KBM-7 (cell line): ENCODE measurements at regions not wholly inside any gene's neighbourhood (a gene's known extent, or its start where the extent isn't known, plus 50 kb on each side); places are given as distances from the start of the nearest gene placed in this dataset.

Experiments used
- DNase-seq: peaks from one replicate; pipeline ENCODE4 v3.0.0-alpha.2; 2015
- in situ Hi-C: fragments of 300-500 bp; cut with MboI; formaldehyde crosslinking; loops from 2 replicates; pipeline ENCODE4 v1.14.3; 2020; ENCODE audit warnings: low sequenced_read_pairs, low pct_unique_long_range_greater_than_20kb, mixed read lengths

DNA sequence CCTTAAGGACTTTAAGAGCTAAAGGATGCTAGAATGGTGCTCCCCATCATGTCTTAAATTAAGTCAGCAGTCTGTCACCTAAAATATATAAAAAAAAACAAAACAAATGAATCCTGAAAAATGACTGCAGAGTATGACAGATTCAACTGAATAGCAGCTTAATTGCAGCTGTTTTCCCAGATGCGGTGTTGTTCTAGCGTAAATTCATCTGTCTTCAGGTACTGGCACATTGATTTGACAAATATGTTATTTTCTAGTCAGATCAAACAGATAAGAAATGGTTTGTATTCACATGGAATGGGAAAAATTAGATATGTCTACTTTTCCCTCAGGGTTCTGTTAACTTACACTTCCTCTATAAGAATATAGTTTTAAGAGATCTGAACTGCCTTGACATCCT lies 211.7 kb downstream of the NAF1 start:
- no peak for DNase-seq
- in situ Hi-C loops = no loop called here

DNA sequence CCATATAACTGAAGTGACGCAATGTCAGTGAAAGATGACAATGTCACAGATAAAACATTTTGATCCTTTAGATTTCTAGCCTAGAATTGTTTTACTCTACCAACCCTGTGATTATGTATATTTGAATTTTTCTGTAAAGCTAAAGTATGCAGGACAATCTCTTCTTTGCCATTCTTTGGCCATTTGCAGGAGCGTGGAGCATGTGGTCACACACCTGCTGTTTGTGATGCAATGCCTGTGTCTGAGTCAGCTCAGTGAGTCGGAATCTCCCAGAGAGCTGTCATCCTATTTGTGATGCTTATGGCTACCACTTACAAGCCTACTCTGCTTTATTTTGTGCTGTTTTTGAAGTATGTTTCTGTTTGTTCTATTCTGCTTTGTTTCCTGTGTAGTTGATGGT lies 214.5 kb downstream of the NAF1 start:
- DNase-seq = no peak
- in situ Hi-C loops = no loop called here

DNA sequence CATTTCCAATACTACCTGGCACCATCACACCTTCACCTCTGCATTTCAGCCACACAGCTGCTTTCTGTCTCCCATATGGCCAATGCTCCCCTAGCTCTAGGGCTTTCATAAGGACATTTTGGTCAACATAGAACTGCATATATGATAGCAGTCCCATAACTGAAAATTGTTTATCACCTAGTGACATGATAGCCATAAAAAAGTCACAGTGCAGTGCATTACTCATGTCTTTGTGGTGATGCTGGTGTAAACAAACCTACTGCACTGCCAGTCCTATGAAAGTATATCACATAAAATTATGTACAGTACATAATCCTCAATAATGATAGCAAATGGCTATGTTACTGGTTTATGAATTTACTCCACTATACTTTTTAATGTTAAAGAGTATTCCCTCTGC lies 221.0 kb downstream of the NAF1 start:
- in situ Hi-C loops = no loop called here
- no peak for DNase-seq

DNA sequence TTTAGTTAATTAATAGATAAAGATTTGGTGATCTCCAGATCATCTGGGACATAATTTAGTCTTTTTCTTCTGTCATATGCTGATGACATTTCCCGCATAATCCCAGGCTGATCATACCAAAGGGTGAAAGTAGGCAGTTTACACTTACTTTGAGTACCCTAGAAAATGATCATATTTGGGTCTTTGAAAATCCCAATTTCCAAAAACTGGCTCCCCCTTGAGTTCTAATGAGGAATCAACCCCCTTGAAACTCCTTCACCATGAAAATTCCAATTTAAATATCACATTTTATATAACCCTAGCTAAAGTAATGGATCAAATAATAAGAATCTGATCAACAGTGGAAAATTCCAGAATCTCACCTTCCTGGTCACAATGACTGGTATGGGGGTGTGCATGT lies 223.4 kb downstream of the NAF1 start:
- in situ Hi-C loops = no loop called here
- DNase-seq = no peak

DNA sequence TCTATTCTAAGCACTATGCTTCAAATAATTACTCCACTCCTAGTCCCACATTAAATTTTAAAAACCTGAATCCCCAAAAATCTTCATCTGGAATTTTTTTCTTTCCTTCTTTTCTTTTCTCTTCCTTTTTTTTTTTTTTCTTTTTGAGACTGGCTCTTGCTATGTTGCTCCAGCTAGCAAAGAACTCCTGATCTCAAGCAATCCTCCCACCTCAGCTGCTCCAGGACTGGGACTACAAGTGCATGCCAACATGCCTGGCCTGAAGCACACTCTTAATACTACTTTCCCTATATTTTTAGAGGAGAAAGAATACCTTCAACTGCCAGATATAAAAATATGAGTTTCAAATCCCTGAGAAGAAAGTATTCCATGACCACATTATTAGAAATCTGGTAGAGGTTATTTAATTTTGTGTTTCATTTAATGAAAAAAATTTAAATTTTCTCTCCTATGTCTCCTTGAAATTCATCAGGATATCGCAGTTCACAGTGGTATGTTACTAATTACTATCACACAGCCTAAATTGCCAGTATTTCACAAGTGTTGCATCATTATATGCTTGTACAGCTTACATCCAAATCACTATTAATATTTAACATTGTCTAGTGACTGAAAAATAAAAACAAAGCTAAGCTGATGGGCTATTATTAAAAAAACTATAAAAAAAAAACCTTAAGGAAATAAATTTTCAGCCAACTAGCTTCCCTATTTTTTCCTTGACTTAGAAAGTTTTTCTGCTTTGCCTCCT lies 227.8 kb downstream of the NAF1 start:
- no peak for DNase-seq
- in situ Hi-C loops = no loop called here

DNA sequence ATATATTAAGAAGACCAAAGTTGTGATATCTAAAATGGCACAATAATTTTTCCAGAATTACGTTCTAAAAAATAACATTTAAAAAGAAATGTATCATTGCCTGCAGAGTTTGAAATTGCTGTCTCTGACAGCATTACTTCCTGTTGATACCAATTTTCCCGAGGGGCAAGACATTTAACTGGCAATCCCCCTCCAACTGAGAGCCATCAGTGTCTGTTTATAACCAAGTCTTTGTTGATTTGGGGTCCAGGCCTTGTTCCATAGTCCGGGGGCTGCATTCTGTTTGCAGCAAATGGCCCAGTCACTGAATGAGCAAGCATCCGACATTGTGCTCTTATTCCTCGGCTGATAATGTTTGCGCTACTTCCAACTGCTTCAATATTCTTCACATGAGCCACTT lies 231.5 kb downstream of the NAF1 start:
- in situ Hi-C loops = no loop called here

DNA sequence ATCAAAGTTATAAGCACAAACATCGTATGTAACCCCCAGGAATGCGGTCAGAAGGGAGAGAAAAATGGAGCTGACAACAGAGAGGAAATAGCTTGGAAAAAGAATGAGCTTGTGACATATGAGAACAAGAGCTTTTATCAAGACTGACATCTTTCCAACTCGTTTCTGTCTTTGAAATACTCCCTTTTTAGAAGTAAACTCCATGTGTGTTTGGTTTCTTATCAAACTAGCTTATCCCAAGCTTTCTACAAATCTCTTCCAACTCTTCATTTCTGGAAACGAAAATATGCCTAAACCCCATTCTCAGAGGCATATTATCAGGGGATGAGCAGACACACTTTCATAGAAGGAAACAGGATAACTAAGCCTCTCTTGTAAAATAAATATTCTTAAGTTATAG lies 235.4 kb downstream of the NAF1 start:
- no peak for DNase-seq
- in situ Hi-C loops = no loop called here

More for the DNA sequence above, 231.5 kb downstream of the NAF1 start:
- no peak for DNase-seq

DNA sequence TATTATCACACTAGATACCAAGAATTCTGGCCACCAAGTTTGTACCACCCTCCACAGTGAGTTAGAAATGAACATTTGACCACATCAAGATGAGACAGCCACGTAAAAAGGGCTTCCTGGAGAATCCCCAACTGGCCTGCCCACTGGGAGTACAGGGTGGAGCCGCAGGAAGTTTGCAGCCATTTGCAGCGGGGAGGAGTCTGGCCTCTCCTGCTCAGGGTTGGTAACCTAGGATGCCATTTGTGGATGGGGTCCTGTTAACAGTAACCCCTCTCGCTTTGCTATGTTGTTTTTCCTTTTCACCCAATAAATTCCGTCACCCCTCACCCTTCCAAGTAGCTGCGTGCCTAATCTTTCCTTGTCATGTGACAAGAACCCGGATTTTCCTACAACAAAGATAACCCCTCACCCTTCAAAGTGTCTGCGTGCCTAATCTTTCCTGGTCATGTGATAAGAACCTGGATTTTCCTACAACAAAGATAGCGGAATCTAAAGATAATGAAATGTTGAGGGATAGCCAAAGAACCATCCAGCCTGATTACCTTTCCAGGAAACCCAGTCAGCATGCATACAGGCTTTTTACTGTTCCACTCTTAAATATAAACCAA lies 245.4 kb downstream of the NAF1 start:
- no peak for DNase-seq
- in situ Hi-C loops = no loop called here

DNA sequence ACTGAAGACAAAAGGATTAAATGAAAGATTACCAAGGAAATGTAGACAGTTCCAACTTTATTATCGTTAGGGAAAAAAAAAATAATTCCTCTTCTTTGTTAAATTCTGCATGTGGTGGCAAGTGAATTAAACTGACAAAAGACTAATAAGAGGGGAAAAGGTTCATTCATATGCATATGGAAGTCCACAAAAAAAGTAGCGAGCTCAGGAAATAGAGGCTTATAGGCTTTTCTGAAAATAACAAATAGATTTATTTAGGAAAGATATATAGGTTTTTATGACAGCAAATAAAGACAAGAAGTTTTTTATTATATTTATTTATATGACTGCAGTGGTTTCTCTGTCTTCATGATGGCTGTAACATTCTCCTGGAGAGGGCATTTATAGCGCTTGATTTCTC lies 246.0 kb downstream of the NAF1 start:
- in situ Hi-C loops = no loop called here
- DNase-seq = no peak

DNA sequence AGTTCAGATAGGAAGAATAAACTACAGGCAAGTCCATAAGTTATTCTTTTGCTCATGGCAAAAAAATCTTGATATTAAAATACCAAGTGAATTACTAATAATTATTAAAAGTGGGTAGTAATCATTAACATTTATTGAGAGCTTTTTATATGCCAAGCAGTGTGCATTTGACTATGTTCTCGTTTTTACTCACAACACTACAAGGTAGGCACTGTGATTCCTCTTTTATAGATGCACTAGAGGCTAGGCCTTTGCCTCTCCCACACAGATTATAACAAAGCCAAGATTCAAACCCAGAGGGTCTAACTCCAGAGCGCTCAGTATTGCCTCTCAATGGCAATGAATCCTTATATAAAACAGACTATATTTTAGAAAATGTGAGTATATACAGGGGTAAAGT lies 254.2 kb downstream of the NAF1 start:
- in situ Hi-C loops = no loop called here
- DNase-seq = no peak

DNA sequence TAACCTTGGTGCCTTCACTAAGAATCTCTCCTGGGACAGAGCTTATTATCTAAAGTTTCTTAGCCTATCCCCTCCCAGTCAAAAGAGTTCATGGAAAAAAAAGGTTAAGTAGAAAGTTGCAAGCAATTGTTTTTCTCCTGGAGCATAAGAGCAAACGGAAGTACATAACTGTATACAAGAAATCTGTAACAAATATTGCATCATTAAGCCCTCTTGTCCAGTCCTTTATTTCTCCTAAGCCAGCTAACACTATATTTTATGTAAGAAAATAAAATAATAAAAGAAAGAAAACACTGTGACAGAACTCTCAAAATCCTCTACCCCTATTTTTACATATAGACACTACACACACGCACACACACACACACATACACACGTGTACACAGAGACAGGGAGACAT lies 255.3 kb downstream of the NAF1 start:
- no peak for DNase-seq
- in situ Hi-C loops = no loop called here

DNA sequence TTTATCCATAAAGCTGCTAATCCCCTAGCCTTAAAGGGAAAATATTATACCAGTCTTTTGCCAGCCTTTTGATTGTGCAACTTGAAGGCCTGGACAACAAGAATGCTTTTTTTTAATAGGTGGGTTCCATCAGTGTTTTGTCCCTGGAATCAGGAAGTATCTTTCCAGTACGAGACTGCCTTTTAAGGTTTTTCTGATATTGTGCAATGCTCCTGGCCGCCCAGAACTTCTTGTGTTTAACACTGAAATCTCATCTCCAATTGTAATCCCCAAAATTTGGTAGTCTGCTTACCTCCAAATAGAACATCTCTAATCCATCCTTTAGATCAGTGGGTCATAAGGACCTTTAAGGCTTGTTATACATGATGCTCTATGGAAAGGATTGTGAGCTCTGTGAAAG lies 256.7 kb downstream of the NAF1 start:
- in situ Hi-C loops = no loop called here
- peak; percentile 17 for DNase-seq

DNA sequence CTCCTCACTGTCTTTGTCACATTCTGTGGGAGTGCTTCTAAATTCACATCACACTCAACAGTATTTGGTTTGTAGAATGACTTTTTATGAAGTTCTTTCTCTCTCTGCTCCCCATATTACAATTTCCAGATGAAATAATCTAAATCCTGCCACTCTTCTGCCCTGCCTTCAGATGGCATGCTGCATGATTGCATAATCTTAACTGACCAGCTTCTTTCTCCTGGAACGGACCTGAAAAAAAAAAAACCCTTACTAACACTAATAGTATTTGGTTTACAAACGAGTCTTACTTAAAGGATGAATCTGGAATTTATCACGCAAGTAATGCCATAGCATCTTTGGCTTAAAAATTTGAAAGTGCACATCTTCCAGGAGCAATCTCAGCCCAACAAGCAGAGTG lies 272.3 kb downstream of the NAF1 start:
- in situ Hi-C loops = no loop called here
- DNase-seq = no peak

DNA sequence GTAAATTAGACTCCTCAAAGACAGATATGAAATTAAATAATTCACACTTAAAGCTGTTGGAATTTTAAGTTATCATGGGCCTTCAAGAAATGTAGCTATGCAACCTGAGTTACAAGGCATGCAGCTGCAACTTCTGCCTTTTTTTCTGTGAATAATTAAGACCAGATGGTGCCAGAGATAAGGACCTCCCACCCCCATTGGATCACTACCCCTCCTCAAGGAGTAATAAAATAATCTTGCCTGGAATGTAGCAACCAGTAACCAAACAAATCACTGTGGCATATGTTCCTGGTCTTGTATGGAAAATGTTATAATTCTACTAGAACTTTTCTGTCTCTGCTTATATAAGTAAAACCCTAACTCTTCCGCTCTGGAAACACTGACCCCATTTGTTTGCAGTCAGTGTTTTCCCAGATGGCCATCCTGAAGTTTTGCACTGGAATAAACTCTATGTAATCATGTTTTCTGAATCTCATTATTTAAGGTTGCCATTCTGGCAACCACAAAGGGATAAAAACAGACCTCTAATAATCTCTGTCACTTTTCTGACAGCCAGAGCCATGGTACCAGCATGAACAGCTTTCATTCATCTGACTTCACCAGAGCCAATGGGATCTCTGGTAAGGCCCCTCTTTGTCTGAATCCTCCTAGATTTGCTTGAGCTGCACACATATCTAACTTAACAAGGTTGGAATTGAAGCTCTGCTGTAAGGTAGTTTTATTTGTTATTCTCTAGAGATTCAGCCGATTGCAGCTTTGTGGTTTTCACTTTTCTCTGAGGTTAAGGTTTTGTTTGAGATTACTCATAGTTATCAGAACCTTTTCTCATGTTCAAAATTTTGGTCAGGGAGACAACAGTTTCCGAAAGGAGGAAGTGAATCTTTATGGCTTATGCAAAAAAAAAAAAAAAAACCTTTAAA lies 274.6 kb downstream of the NAF1 start:
- in situ Hi-C loops = no loop called here
- DNase-seq = peak; percentile 50

DNA sequence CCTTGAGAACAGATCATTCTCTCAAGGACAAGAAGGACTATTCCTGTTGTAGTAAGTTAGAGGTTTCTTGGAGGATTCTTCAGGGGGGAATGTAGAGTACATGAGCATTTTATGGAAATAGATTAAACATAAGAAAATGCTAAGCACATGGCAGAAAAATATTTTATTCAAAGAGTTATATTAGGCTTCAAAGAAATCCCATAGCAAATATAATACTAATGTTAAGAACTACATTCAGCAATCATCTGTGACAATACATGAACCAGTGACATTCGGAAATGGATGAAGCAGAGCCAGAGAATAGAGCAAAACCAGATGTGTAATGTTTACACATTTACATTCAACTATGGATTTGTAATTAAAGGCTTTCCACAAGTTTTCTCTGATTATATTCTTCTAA lies 288.6 kb downstream of the NAF1 start:
- in situ Hi-C loops = no loop called here

DNA sequence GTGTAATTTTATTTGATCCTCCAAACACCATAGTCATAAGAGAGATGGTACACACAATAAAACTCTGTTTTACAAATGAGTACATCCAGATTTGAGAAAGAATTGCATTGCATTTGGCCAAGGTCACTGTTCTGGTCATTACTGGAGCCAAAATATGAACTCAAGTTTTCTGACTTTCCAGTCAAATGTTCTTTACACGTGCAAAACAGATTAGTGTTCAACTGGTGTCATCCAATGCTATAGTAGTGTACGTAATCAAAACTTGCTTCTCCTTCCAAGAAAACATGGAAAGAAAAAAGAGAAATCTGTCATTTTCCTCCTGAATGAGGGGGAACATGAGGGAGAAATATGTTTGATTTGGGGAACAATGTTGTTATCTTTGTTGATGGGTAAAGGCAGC lies 291.9 kb downstream of the NAF1 start:
- no peak for DNase-seq
- in situ Hi-C loops = no loop called here

More for the DNA sequence above, 288.6 kb downstream of the NAF1 start:
- no peak for DNase-seq

DNA sequence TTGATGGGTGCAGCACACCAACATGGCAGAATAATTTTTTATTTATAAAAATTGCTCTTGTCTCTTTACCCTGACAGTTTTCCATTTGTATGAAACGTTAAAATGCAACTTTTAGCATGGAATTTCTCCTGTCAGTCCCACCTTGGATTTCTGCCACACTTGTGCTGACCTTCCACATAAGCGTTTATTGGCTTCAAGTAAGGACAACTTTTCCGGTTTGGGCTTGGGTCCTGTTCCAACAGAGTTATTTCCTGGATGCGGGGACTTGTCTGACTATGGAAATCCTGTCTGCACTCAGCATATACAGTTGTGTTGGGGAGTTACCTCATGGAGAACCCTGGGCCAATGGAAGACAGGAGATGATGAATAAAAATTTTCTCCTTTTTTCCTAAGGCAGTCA lies 294.7 kb downstream of the NAF1 start:
- no peak for DNase-seq
- in situ Hi-C loops = no loop called here

DNA sequence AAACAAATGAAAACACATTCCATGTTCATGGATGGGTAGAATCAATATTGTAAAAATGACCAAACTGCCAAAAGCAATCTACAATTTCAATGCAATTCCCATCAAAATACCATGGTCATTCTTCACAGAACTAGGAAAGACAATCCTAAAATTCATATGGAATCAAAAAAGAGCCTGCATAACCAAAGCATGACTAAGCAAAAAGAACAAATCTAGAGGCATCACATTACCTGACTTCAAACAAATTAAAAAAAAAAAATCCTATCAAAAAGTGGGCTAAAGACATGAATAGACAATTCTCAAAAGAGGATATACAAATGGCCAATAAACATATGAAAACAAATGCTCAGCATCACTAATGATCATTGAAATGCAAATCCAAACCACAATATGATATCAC lies 297.5 kb downstream of the NAF1 start:
- no peak for DNase-seq
- in situ Hi-C loops = no loop called here

DNA sequence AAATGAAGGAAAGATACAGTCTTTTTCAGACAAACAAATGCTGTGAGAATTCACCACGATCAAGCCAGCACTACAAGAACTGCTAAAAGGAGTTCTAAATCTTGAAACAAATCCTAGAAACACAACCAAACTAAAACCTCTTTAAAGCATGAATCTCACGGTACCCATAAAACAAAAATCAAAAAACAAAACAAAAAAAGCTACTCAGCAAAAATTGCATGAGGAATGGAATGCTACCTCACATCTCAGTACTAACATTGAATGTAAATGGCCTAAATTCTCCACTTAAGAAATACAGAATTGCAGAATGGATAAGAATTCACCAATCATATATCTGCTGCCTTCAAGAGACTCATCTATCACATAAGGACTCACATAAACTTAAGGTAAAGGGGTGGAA lies 300.1 kb downstream of the NAF1 start:
- in situ Hi-C loops = no loop called here
- DNase-seq = no peak

DNA sequence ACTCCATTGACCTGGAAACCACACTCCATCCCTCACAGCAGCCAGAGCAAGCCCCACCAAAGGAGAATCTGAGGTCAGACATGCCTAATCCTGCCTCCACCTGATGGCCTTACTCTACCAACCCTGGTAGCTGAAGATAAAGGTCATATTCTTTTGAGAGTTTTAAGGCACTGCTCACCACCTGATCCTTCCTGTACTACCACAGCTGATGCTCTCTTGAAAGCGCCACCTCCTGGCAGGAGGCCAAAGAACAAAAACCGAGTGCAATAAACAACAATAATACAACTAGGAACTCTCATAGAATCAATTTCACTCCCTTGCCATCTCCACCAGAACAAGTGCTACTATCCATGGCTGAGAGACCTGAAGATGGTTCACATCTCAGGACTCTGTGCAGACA lies 301.6 kb downstream of the NAF1 start:
- in situ Hi-C loops = no loop called here
- peak; percentile 3 for DNase-seq
